OCI-LY1 (cell line): ENCODE measurements at regions not wholly inside any gene's neighbourhood (a gene's known extent, or its start where the extent isn't known, plus 50 kb on each side); places are given as distances from the start of the nearest gene placed in this dataset.
A peak's percentile ranks its signal among the peaks of the same experiment; 100 is the strongest.

Experiments
- H2AFZ ChIP-seq: fragments of 200-600 bp; sonication (generic), shearing (Covaris generic); 2 replicates; pipeline ENCODE4 v1.6.0; 2014; ENCODE audit warnings: antibody characterized with exemption, mild to moderate bottlenecking, low read length
- H3F3A ChIP-seq: fragments of 200-600 bp; sonication (generic), shearing (Covaris generic); 2 replicates; pipeline ENCODE4 v1.6.0; 2014; ENCODE audit warnings: mild to moderate bottlenecking, antibody characterized with exemption, low read length, moderate library complexity; ENCODE audit not compliant: insufficient read depth
- H3K27ac ChIP-seq: fragments of 200-600 bp; sonication (generic); 2 replicates; pipeline ENCODE4 v1.5.1; 2014; ENCODE audit warnings: low read length, mixed run types, mild to moderate bottlenecking, low read depth; ENCODE audit not compliant: poor library complexity, severe bottlenecking
- H3K27me3 ChIP-seq: fragments of 200-600 bp; sonication (generic); 2 replicates; pipeline ENCODE4 v1.6.0; 2014; ENCODE audit warnings: antibody characterized with exemption, mild to moderate bottlenecking, low read length, moderate library complexity; ENCODE audit not compliant: insufficient read depth
- H3K36me3 ChIP-seq: fragments of 200-600 bp; sonication (generic); 2 replicates; pipeline ENCODE4 v1.6.1; 2014; ENCODE audit warnings: mild to moderate bottlenecking, antibody characterized with exemption, low read length, moderate library complexity, mixed read lengths; ENCODE audit not compliant: insufficient read depth
- H3K4me1 ChIP-seq: fragments of 200-600 bp; sonication (generic); 2 replicates; pipeline ENCODE4 v1.5.1; 2014; ENCODE audit warnings: mild to moderate bottlenecking, low read length, moderate library complexity; ENCODE audit not compliant: insufficient read depth, severe bottlenecking
- H3K4me2 ChIP-seq: fragments of 200-600 bp; sonication (generic), shearing (Covaris generic); 2 replicates; pipeline ENCODE4 v1.6.1; 2014; ENCODE audit warnings: low read length
- H3K4me3 ChIP-seq: fragments of 200-600 bp; sonication (generic); 2 replicates; pipeline ENCODE4 v1.5.1; 2014; ENCODE audit warnings: low read length, low read depth, mild to moderate bottlenecking, mixed read lengths; ENCODE audit not compliant: poor library complexity, severe bottlenecking
- H3K79me2 ChIP-seq: fragments of 200-600 bp; shearing (Covaris generic); 2 replicates; pipeline ENCODE4 v1.6.1; 2016; ENCODE audit warnings: mixed run types, low read length, mixed read lengths; ENCODE audit not compliant: insufficient read depth
- H3K9ac ChIP-seq: fragments of 200-600 bp; sonication (generic), shearing (Covaris generic); 2 replicates; pipeline ENCODE4 v1.6.1; 2014; ENCODE audit warnings: mild to moderate bottlenecking, low read length, mixed read lengths
- H3K9me2 ChIP-seq: fragments of 200-600 bp; sonication (generic), shearing (Covaris generic); 2 replicates; pipeline ENCODE4 v1.6.1; 2014; ENCODE audit warnings: low read depth, mild to moderate bottlenecking, low read length, mixed read lengths
- H3K9me3 ChIP-seq: fragments of 200-600 bp; shearing (Covaris generic); 2 replicates; pipeline ENCODE4 v1.6.1; 2014; ENCODE audit warnings: low read length, mixed read lengths
- H4K20me1 ChIP-seq: fragments of 200-600 bp; sonication (generic), shearing (Covaris generic); 2 replicates; pipeline ENCODE4 v1.6.0; 2016; ENCODE audit warnings: mild to moderate bottlenecking, low read length; ENCODE audit not compliant: insufficient read depth
- CTCF ChIP-seq: fragments of 200-600 bp; sonication (generic), shearing (Covaris generic); IDR thresholded peaks from 2 replicates; pipeline ENCODE4 v1.5.1; 2017; ENCODE audit warnings: mild to moderate bottlenecking, antibody characterized with exemption, low read length, moderate library complexity, mixed read lengths
- EZH2 ChIP-seq: fragments of 200-600 bp; sonication (generic), shearing (Covaris generic); IDR thresholded peaks from 2 replicates; pipeline ENCODE4 v1.8.0; 2017; ENCODE audit warnings: borderline replicate concordance, mixed run types, mild to moderate bottlenecking, antibody characterized with exemption, low read length, moderate library complexity, mixed read lengths

- Histone ChIP-seq H3K9me3 (no peaks in the 10 kb centered on the region), H3F3A (no peaks in the 10 kb centered on the region), H3K4me1 (no peaks in the 10 kb centered on the region), H2AFZ (no peak overlapping the region), H3K4me3 (no peak overlapping the region), H3K27ac (no peak overlapping the region), H3K4me2 (no peak overlapping the region), H3K36me3 (no peaks in the 10 kb centered on the region), H4K20me1 (no peaks in the 10 kb centered on the region; the same call in 1 of the 2 replicates), H3K27me3 (no peaks in the 10 kb centered on the region), H3K9me2 (no peaks in the 10 kb centered on the region), H3K79me2 (no peaks in the 10 kb centered on the region), H3K9ac (no peak overlapping the region)
- TF ChIP-seq EZH2: no peak
- TF ChIP-seq CTCF: no peak
Measured at GRCh38 chr13:69545551-69545950, 562.1 kb upstream of the ATXN8OS start.

GRCh38 chr13:69524459-69525150 is 583.0 kb upstream of the ATXN8OS start:
- H3K4me2 ChIP-seq: no peak overlapping the region
- H3K9ac ChIP-seq: no peak overlapping the region
- H3K27me3 ChIP-seq: no peaks in the 10 kb centered on the region
- H2AFZ ChIP-seq: no peak overlapping the region
- H3K79me2 ChIP-seq: no peaks in the 10 kb centered on the region
- H3K4me1 ChIP-seq: no peaks in the 10 kb centered on the region
- TF ChIP-seq CTCF (peak; percentile 63), EZH2 (no peak)
- no peaks in the 10 kb centered on the region for H3K9me3 ChIP-seq
- H3F3A ChIP-seq: no peaks in the 10 kb centered on the region
- H3K36me3 ChIP-seq: no peaks in the 10 kb centered on the region
- no peaks in the 10 kb centered on the region for H3K9me2 ChIP-seq
- no peak overlapping the region for H3K4me3 ChIP-seq
- no peak overlapping the region for H3K27ac ChIP-seq
- no peaks in the 10 kb centered on the region for H4K20me1 ChIP-seq

GRCh38 chr13:69496981-69497380 is 610.6 kb upstream of the ATXN8OS start:
- H3K4me3 ChIP-seq: no peak overlapping the region
- TF ChIP-seq EZH2 (no peak), CTCF (no peak)
- H3K27ac ChIP-seq: no peak overlapping the region

More at GRCh38 chr13:69496981-69497380, 610.6 kb upstream of the ATXN8OS start:
- H3K27me3 ChIP-seq: no peaks in the 10 kb centered on the region
- H3K9me3 ChIP-seq: 0 out of 2 replicates have a peak, but pooled peaks cover under 1% of the 10 kb centered on the region
- no peaks in the 10 kb centered on the region for H3K4me1 ChIP-seq
- no peaks in the 10 kb centered on the region for H3K79me2 ChIP-seq
- H4K20me1 ChIP-seq: no peaks in the 10 kb centered on the region
- no peaks in the 10 kb centered on the region for H3K36me3 ChIP-seq
- H3K4me2 ChIP-seq: no peak overlapping the region
- no peaks in the 10 kb centered on the region for H3K9me2 ChIP-seq
- H3F3A ChIP-seq: no peaks in the 10 kb centered on the region
- no peak overlapping the region for H2AFZ ChIP-seq
- no peak overlapping the region for H3K9ac ChIP-seq
